ENCODE measurements at regions not wholly inside any gene's neighbourhood (a gene's known extent, or its start where the extent isn't known, plus 50 kb on each side); places are given as distances from the start of the nearest gene placed in this dataset.

GRCh38 chr20:58139849-58140786, 88.3 kb downstream of the ANKRD60 start:
- WGBS: 86% methylated on average over 19 of the region's 19 CpGs
- no peak for ATAC-seq

GRCh38 chr20:58138395-58138794, 90.1 kb downstream of the ANKRD60 start:
- ATAC-seq (no peak), DNase-seq (no peak)
- WGBS: 81% methylated on average over 6 of the region's 6 CpGs
- Histone ChIP-seq H3K4me1 (ENCODE audit: control insufficient read depth, insufficient read depth, low read length) (no peaks in the 10 kb centered on the region), H3K27me3 (ENCODE audit: control insufficient read depth, insufficient read depth) (no peaks in the 10 kb centered on the region), H3K9me3 (ENCODE audit: control insufficient read depth, low read length) (no peaks in the 10 kb centered on the region), H3K4me3 (ENCODE audit: low read length) (no peak overlapping the region), H3K27ac (ENCODE audit: low read length) (no peak overlapping the region)
- intact Hi-C loops (cut with DNase I): no loop called here

More at GRCh38 chr20:58139849-58140786, 88.3 kb downstream of the ANKRD60 start:
- Histone ChIP-seq H3K9me3 (ENCODE audit: control insufficient read depth, low read length) (no peaks in the 10 kb centered on the region), H3K4me3 (ENCODE audit: low read length) (no peak overlapping the region), H3K27me3 (ENCODE audit: control insufficient read depth, insufficient read depth) (no peaks in the 10 kb centered on the region), H3K27ac (ENCODE audit: low read length) (no peak overlapping the region), H3K4me1 (ENCODE audit: control insufficient read depth, insufficient read depth, low read length) (no peaks in the 10 kb centered on the region)
- intact Hi-C loops (cut with DNase I): loop anchor here in 1 of 4 donors (10.0 kb wide), 1 partner anchor 65 kb away; no protein-coding TSS in a partner anchor
- DNase-seq: no peak

GRCh38 chr20:58137651-58138265, 90.7 kb downstream of the ANKRD60 start:
- Histone ChIP-seq H3K27me3 (ENCODE audit: control insufficient read depth, insufficient read depth) (no peaks in the 10 kb centered on the region), H3K27ac (ENCODE audit: low read length) (no peak overlapping the region), H3K4me1 (ENCODE audit: control insufficient read depth, insufficient read depth, low read length) (no peaks in the 10 kb centered on the region), H3K4me3 (ENCODE audit: low read length) (no peak overlapping the region), H3K9me3 (ENCODE audit: control insufficient read depth, low read length) (no peaks in the 10 kb centered on the region)
- no peak for ATAC-seq
- intact Hi-C loops (cut with DNase I): no loop called here
- DNase-seq: no peak
- 90% methylated on average over 9 of the region's 9 CpGs for WGBS

DNA sequence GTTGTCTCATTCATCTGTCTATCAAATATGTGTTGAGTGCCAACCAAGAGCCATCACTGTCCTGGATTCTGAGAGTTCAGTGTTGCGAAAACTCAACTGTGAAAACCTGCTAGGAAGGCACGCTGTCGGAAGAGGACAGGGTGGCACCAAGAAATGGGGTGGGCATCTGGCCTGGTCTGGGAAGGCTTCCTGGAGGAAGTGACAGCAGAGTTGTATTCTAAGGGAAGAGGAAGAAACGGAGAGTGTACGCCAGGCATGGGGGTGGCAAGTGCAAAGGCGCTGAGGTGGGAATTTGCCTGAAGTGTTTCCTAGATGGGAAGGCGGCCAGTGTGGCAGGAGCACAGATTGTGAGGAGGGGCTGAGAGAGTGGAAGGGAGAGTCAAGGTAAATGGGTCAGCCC, 91.2 kb downstream of the ANKRD60 start:
- intact Hi-C loops (cut with DNase I): no loop called here
- ATAC-seq: no peak
- Histone ChIP-seq H3K4me1 (ENCODE audit: control insufficient read depth, insufficient read depth, low read length) (no peaks in the 10 kb centered on the region), H3K4me3 (ENCODE audit: low read length) (no peak overlapping the region), H3K27me3 (ENCODE audit: control insufficient read depth, insufficient read depth) (no peaks in the 10 kb centered on the region), H3K27ac (ENCODE audit: low read length) (no peak overlapping the region), H3K9me3 (ENCODE audit: control insufficient read depth, low read length) (no peaks in the 10 kb centered on the region)
- 92% methylated on average over 7 of the region's 7 CpGs for WGBS
- no peak for DNase-seq

GRCh38 chr20:58136149-58136484, 92.3 kb downstream of the ANKRD60 start:
- no peak for DNase-seq
- no peaks in the 10 kb centered on the region for H3K9me3 ChIP-seq (ENCODE audit: control insufficient read depth, low read length)
- H3K27me3 ChIP-seq (ENCODE audit: control insufficient read depth, insufficient read depth): no peaks in the 10 kb centered on the region
- intact Hi-C loops (cut with DNase I): no loop called here
- H3K4me1 ChIP-seq (ENCODE audit: control insufficient read depth, insufficient read depth, low read length): no peaks in the 10 kb centered on the region
- H3K27ac ChIP-seq (ENCODE audit: low read length): no peak overlapping the region
- no peak overlapping the region for H3K4me3 ChIP-seq (ENCODE audit: low read length)
- WGBS: 54% methylated on average over 5 of the region's 5 CpGs
- no peak for ATAC-seq

- no peaks in the 10 kb centered on the region for H3K27me3 ChIP-seq (ENCODE audit: control insufficient read depth, insufficient read depth)
- no peak for ATAC-seq
- no peak for DNase-seq
- no peaks in the 10 kb centered on the region for H3K9me3 ChIP-seq (ENCODE audit: control insufficient read depth, low read length)
- 26% methylated on average over 16 of the region's 16 CpGs for WGBS
- intact Hi-C loops (cut with DNase I): no loop called here
- no peak overlapping the region for H3K27ac ChIP-seq (ENCODE audit: low read length)
- H3K4me3 ChIP-seq (ENCODE audit: low read length): no peak overlapping the region
- no peaks in the 10 kb centered on the region for H3K4me1 ChIP-seq (ENCODE audit: control insufficient read depth, insufficient read depth, low read length)
These were observed 92.9 kb downstream of the ANKRD60 start for GRCh38 chr20:58135441-58136148.

DNA sequence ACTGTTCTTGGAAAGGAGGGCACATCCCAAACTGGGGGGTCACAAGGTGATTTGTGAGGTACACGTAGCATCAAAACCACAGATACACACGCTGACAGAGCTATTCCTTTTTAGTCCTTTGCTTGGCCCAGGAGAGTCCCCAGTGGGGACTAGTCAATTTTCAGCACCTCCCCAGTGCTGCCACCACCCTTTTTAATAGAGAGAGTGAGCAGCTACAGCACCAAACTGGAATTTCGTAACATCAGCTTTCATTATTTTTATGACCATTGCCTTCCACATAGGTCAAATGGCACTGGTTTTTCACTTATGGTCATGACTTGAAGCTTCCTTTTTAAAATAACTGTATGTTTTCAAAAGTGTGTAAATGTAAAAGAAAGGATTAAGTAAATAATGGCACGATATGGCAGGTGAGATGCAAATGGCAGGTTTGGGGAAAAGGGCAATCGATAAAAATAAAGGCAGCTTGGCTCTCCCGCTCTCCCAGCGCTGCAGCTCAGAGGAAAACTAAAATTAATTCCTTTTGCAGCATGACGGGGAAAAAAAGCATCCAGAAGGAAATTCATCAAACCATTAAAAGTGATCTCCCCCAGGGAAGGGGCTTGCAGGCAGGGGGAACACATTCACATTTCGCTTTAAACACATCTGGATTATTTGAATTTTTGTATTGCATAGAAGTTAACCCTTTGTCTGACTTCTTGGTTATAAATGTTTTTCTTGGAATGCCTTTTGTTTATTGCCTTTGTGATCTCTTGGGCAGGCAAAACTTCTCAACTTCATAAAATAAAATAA, 95.2 kb downstream of the ANKRD60 start:
- no peak overlapping the region for H3K27ac ChIP-seq (ENCODE audit: low read length)
- H3K9me3 ChIP-seq (ENCODE audit: control insufficient read depth, low read length): no peaks in the 10 kb centered on the region
- H3K27me3 ChIP-seq (ENCODE audit: control insufficient read depth, insufficient read depth): no peaks in the 10 kb centered on the region
- H3K4me3 ChIP-seq (ENCODE audit: low read length): no peak overlapping the region
- H3K4me1 ChIP-seq (ENCODE audit: control insufficient read depth, insufficient read depth, low read length): no peaks in the 10 kb centered on the region
- no peak for ATAC-seq
- DNase-seq: no peak
- intact Hi-C loops (cut with DNase I): no loop called here
- 66% methylated on average over 9 of the region's 9 CpGs for WGBS

- ATAC-seq: no peak
- Histone ChIP-seq H3K27me3 (ENCODE audit: control insufficient read depth, insufficient read depth) (no peaks in the 10 kb centered on the region), H3K4me3 (ENCODE audit: low read length) (no peak overlapping the region), H3K9me3 (ENCODE audit: control insufficient read depth, low read length) (no peaks in the 10 kb centered on the region), H3K27ac (ENCODE audit: low read length) (no peak overlapping the region), H3K4me1 (ENCODE audit: control insufficient read depth, insufficient read depth, low read length) (no peaks in the 10 kb centered on the region)
- DNase-seq: no peak
- 19% methylated on average over 8 of the region's 8 CpGs for WGBS
- intact Hi-C loops (cut with DNase I): no loop called here
These were observed 96.8 kb downstream of the ANKRD60 start for GRCh38 chr20:58131551-58132142.

DNA sequence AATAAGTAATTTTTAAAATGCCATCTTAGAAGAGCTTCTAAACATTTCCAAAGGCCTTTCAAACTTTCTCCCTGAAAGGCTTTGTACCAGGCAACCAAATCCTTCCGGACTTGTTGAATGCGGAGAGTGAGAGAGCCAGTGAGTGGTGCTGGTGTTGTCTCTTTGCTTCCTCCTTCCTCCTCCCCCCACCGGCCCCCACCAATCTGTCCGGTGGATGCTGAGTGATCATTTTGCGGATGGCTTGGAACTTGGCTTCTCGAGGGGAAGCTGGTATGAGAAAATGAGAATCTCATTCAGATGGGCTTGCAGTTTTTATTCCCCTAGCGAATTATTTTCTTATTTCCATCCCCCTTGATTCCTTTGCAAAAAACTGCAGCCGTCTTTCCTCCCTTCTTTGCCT, 97.3 kb downstream of the ANKRD60 start:
- intact Hi-C loops (cut with DNase I): no loop called here
- Histone ChIP-seq H3K4me1 (ENCODE audit: control insufficient read depth, insufficient read depth, low read length) (no peaks in the 10 kb centered on the region), H3K27ac (ENCODE audit: low read length) (no peak overlapping the region), H3K27me3 (ENCODE audit: control insufficient read depth, insufficient read depth) (no peaks in the 10 kb centered on the region), H3K9me3 (ENCODE audit: control insufficient read depth, low read length) (no peaks in the 10 kb centered on the region), H3K4me3 (ENCODE audit: low read length) (no peak overlapping the region)
- ATAC-seq (no peak), DNase-seq (no peak)
- 26% methylated on average over 8 of the region's 8 CpGs for WGBS

- ATAC-seq (no peak), DNase-seq (no peak)
- WGBS: 85% methylated on average over 14 of the region's 14 CpGs
- intact Hi-C loops (cut with DNase I): no loop called here
- no peak overlapping the region for H3K27ac ChIP-seq (ENCODE audit: low read length)
- no peaks in the 10 kb centered on the region for H3K4me1 ChIP-seq (ENCODE audit: control insufficient read depth, insufficient read depth, low read length)
- H3K4me3 ChIP-seq (ENCODE audit: low read length): no peak overlapping the region
- H3K9me3 ChIP-seq (ENCODE audit: control insufficient read depth, low read length): no peaks in the 10 kb centered on the region
- H3K27me3 ChIP-seq (ENCODE audit: control insufficient read depth, insufficient read depth): no peaks in the 10 kb centered on the region
These were observed 97.9 kb downstream of the ANKRD60 start for GRCh38 chr20:58130581-58130980.
